ENCODE measurements at regions not wholly inside any gene's neighbourhood (a gene's known extent, or its start where the extent isn't known, plus 50 kb on each side); places are given as distances from the start of the nearest gene placed in this dataset.
"Not testable (repeated sequence)": the region's sequence is repeated elsewhere in the genome, so short reads cannot be mapped to it uniquely, and the experiment has no call there.

GRCh38 chr5:158586054-158586453 lies 513.7 kb downstream of the EBF1 start:
- no peaks in the 10 kb centered on the region for H3K9me3 Mint-ChIP-seq
- H3K36me3 Mint-ChIP-seq (ENCODE audit: low read depth): no peaks in the 10 kb centered on the region
- DNase-seq (no peak), ATAC-seq (ENCODE audit: poor library complexity) (no peak)
- Histone ChIP-seq H3K27ac (ENCODE audit: low read depth in 1 of 2, low read length in 2 of 2) (no peak overlapping the region), H3K4me3 (ENCODE audit: low read length) (no peak overlapping the region), H3K9me3 (ENCODE audit: control insufficient read depth in 1 of 2, insufficient read depth in 1 of 2, low read length in 2 of 2) (peaks cover 0 to 10% of the 10 kb centered on the region in 2 experiments), H3K36me3 (ENCODE audit: insufficient read depth, low read length) (no peaks in the 10 kb centered on the region), H3K27me3 (ENCODE audit: control insufficient read depth in 1 of 2, insufficient read depth in 2 of 2, low read length in 2 of 2) (no peaks in the 10 kb centered on the region), H3K4me1 (ENCODE audit: insufficient read depth, low read length) (no peaks in the 10 kb centered on the region)
- no peak for TF ChIP-seq CTCF (IDR thresholded peaks at IDR 0.05)
- H3K27ac Mint-ChIP-seq: no peak overlapping the region
- POLR2A ChIA-PET: no interaction called here
- intact Hi-C loops (cut with DNase I, micrococcal nuclease): no loop called here
- CTCF ChIA-PET: no interaction called here
- no peaks in the 10 kb centered on the region for H3K27me3 Mint-ChIP-seq
- H3K4me1 Mint-ChIP-seq (ENCODE audit: low read depth): no peaks in the 10 kb centered on the region
- no peak overlapping the region for H3K4me3 Mint-ChIP-seq

- H3K4me3 Mint-ChIP-seq; H3K9me3 ChIP-seq (ENCODE audit: control insufficient read depth in 1 of 2, insufficient read depth in 1 of 2, low read length in 2 of 2); H3K4me3 ChIP-seq (ENCODE audit: low read length); POLR2A ChIA-PET; DNase-seq; H3K27ac ChIP-seq (ENCODE audit: low read depth in 1 of 2, low read length in 2 of 2); H3K27me3 Mint-ChIP-seq; H3K27ac Mint-ChIP-seq; H3K4me1 ChIP-seq (ENCODE audit: insufficient read depth, low read length); CTCF ChIA-PET; H3K36me3 Mint-ChIP-seq (ENCODE audit: low read depth); intact Hi-C loops (cut with DNase I, micrococcal nuclease); H3K27me3 ChIP-seq (ENCODE audit: control insufficient read depth in 1 of 2, insufficient read depth in 2 of 2, low read length in 2 of 2); H3K36me3 ChIP-seq (ENCODE audit: insufficient read depth, low read length); H3K4me1 Mint-ChIP-seq (ENCODE audit: low read depth); ATAC-seq (ENCODE audit: poor library complexity): not testable (repeated sequence)
- H3K9me3 Mint-ChIP-seq: peaks cover 11% of the 10 kb centered on the region
These were observed 517.0 kb downstream of the EBF1 start for GRCh38 chr5:158582669-158583068.

GRCh38 chr5:158573829-158574228 lies 525.9 kb downstream of the EBF1 start:
- no peak overlapping the region for H3K4me3 Mint-ChIP-seq
- POLR2A ChIA-PET: no interaction called here

More at GRCh38 chr5:158573829-158574228, 525.9 kb downstream of the EBF1 start:
- no peaks in the 10 kb centered on the region for H3K36me3 ChIP-seq (ENCODE audit: insufficient read depth, low read length)
- CTCF ChIA-PET: no interaction called here
- Mint-ChIP-seq H3K27ac (no peak overlapping the region), H3K36me3 (ENCODE audit: low read depth) (no peaks in the 10 kb centered on the region), H3K4me1 (ENCODE audit: low read depth) (no peaks in the 10 kb centered on the region), H3K9me3 (peaks cover 3% of the 10 kb centered on the region), H3K27me3 (no peaks in the 10 kb centered on the region)
- no peak for DNase-seq
- no peaks in the 10 kb centered on the region for H3K4me1 ChIP-seq (ENCODE audit: insufficient read depth, low read length)
- no peak overlapping the region for H3K27ac ChIP-seq (ENCODE audit: low read depth in 1 of 2, low read length in 2 of 2)
- TF ChIP-seq CTCF (IDR thresholded peaks at IDR 0.05): no peak
- peaks cover 0 to 4% of the 10 kb centered on the region in 2 experiments for H3K9me3 ChIP-seq (ENCODE audit: control insufficient read depth in 1 of 2, insufficient read depth in 1 of 2, low read length in 2 of 2)
- H3K4me3 ChIP-seq (ENCODE audit: low read length): no peak overlapping the region
- H3K27me3 ChIP-seq (ENCODE audit: control insufficient read depth in 1 of 2, insufficient read depth in 2 of 2, low read length in 2 of 2): no peaks in the 10 kb centered on the region
- no peak for ATAC-seq (ENCODE audit: poor library complexity)
- intact Hi-C loops (cut with DNase I, micrococcal nuclease): no loop called here

Data from CD4-positive, alpha-beta T cell (primary cell).